BJ (cell line): ENCODE measurements at regions not wholly inside any gene's neighbourhood (a gene's known extent, or its start where the extent isn't known, plus 50 kb on each side); places are given as distances from the start of the nearest gene placed in this dataset.

ENCODE experiments used
- CTCF ChIA-PET: fragments of 350-600 bp; formaldehyde crosslinking; extraction: SDS; loops from one replicate; lab custom pipeline; 2021; ENCODE audit warnings: antibody characterized with exemption, inconsistent platforms; lab: Yijun Ruan, JAX
- POLR2A ChIA-PET: fragments of 300-600 bp; sonication (Branson Sonifier 250); formaldehyde crosslinking; extraction: SDS; loops from one replicate; lab custom pipeline; 2021; ENCODE audit warnings: antibody characterized with exemption; lab: Charles Lee
- DNase-seq: peaks from one replicate; pipeline ENCODE4 v3.0.0-alpha.2; 2011; ENCODE audit warnings: low read depth
- H3K27me3 ChIP-seq: 2 replicates; pipeline ENCODE4 v1.6.0; 2011; ENCODE audit warnings: low read length; ENCODE audit not compliant: control insufficient read depth, insufficient read depth
- H3K36me3 ChIP-seq: 2 replicates; pipeline ENCODE4 v1.5.1; 2011; ENCODE audit warnings: low read length; ENCODE audit not compliant: control insufficient read depth, insufficient read depth
- H3K4me3 ChIP-seq: 2 replicates; pipeline ENCODE4 v1.5.1; 2011; ENCODE audit warnings: low read depth, mild to moderate bottlenecking, control low read depth, low read length
- CTCF ChIP-seq: IDR thresholded peaks from 2 replicates; pipeline ENCODE4 v1.5.1; 2011; ENCODE audit warnings: low read depth, mild to moderate bottlenecking, control low read depth, inconsistent platforms, low read length, moderate library complexity; ENCODE audit not compliant: insufficient read depth

GRCh38 chr11:86141727-86142126 lies 72.8 kb upstream of the PICALM start:
- ChIA-PET CTCF (interaction anchor here (1.5 kb wide), 1 partner anchor 20 kb away, joined by 5 read pairs; no protein-coding TSS in a partner anchor), POLR2A (interaction anchor here (0.6 kb wide), 1 partner anchor 11 kb away, joined by 3 read pairs; no protein-coding TSS in a partner anchor)
- DNase-seq: no peak
- Histone ChIP-seq H3K36me3 (no peaks in the 10 kb centered on the region), H3K4me3 (no peak overlapping the region), H3K27me3 (no peaks in the 10 kb centered on the region; the same call in 1 of the 2 replicates)
- no peak for TF ChIP-seq CTCF

GRCh38 chr11:86140334-86140990 lies 71.6 kb upstream of the PICALM start:
- CTCF ChIA-PET: interaction anchor here (0.6 kb wide), 1 partner anchor 154 kb away, joined by 3 read pairs; no protein-coding TSS in a partner anchor

GRCh38 chr11:86138958-86139357 lies 70.1 kb upstream of the PICALM start:
- no peak for DNase-seq
- no peak for TF ChIP-seq CTCF
- H3K4me3 ChIP-seq: no peak overlapping the region
- ChIA-PET POLR2A (no interaction called here), CTCF (no interaction called here)
- no peaks in the 10 kb centered on the region; the same call in 1 of the 2 replicates for H3K27me3 ChIP-seq
- no peaks in the 10 kb centered on the region for H3K36me3 ChIP-seq

More at GRCh38 chr11:86140334-86140990, 71.6 kb upstream of the PICALM start:
- POLR2A ChIA-PET: no interaction called here
- TF ChIP-seq CTCF: no peak
- Histone ChIP-seq H3K4me3 (no peak overlapping the region), H3K27me3 (no peaks in the 10 kb centered on the region; the same call in 1 of the 2 replicates), H3K36me3 (no peaks in the 10 kb centered on the region)
- DNase-seq: no peak

GRCh38 chr11:86136538-86136937 lies 67.7 kb upstream of the PICALM start:
- no peaks in the 10 kb centered on the region for H3K36me3 ChIP-seq
- TF ChIP-seq CTCF: no peak
- ChIA-PET CTCF (no interaction called here), POLR2A (interaction anchor here (0.6 kb wide), 1 partner anchor 45 kb away, joined by 5 read pairs; no protein-coding TSS in a partner anchor)
- H3K4me3 ChIP-seq: no peak overlapping the region
- no peaks in the 10 kb centered on the region for H3K27me3 ChIP-seq
- DNase-seq: no peak

- Histone ChIP-seq H3K36me3 (no peaks in the 10 kb centered on the region), H3K4me3 (no peak overlapping the region), H3K27me3 (no peaks in the 10 kb centered on the region)
- no peak for DNase-seq
- no peak for TF ChIP-seq CTCF
- CTCF ChIA-PET: no interaction called here
- POLR2A ChIA-PET: no interaction called here
These were observed 66.4 kb upstream of the PICALM start for GRCh38 chr11:86135319-86135714.
